ENCODE measurements at regions not wholly inside any gene's neighbourhood (a gene's known extent, or its start where the extent isn't known, plus 50 kb on each side); places are given as distances from the start of the nearest gene placed in this dataset.

- no peak for TF ChIP-seq EHMT2 (IDR thresholded peaks at IDR 0.05; ENCODE audit: low read depth)
- no peak for TF ChIP-seq POLR2A (IDR thresholded peaks at IDR 0.05; ENCODE audit: low read length)
- no peak for TF ChIP-seq CTCF (IDR thresholded peaks at IDR 0.05)
- no peak for TF ChIP-seq RNF2 (IDR thresholded peaks at IDR 0.05; ENCODE audit: borderline replicate concordance, low read depth)
- TF ChIP-seq EP300 (IDR thresholded peaks at IDR 0.05), result no peak
- no peak for TF ChIP-seq EHF (CRISPR knock-in tag; IDR thresholded peaks at IDR 0.05)
- TF ChIP-seq CEBPB (IDR thresholded peaks at IDR 0.05), result no peak
- TF ChIP-seq HDAC2 (IDR thresholded peaks at IDR 0.05), result no peak
- TF ChIP-seq CBX8 (IDR thresholded peaks at IDR 0.05), result no peak
Measured at GRCh38 chr10:120253131-120253530, 203.9 kb upstream of the PLPP4 start.
